HepG2 (cell line): ENCODE measurements at regions not wholly inside any gene's neighbourhood (a gene's known extent, or its start where the extent isn't known, plus 50 kb on each side); places are given as distances from the start of the nearest gene placed in this dataset.

Experiments used
- ATAC-seq: fragments of 200-7000 bp; cut with Tn5 transposase; 3 replicates; pipeline ENCODE4 v1.9.1; 2020; ENCODE audit warnings: mild to moderate bottlenecking, moderate library complexity
- BruUV-seq: library from RNA; stranded (reverse); fragments of 400-500 nt; replicated peaks from 2 replicates; lab custom pipeline; 2021; lab: Mats Ljungman, UMichigan
- CTCF ChIA-PET: fragments of 300-600 bp; formaldehyde crosslinking; extraction: SDS; loops from one replicate; lab custom pipeline; 2021; ENCODE audit warnings: low total read pairs, inconsistent platforms, low intra/inter-chr PET ratio; lab: Yijun Ruan, JAX
- POLR2A ChIA-PET: fragments of 350-600 bp; sonication (Branson Sonifier 250); formaldehyde crosslinking; loops from one replicate; lab custom pipeline; 2020; ENCODE audit warnings: antibody characterized with exemption, inconsistent platforms; lab: Yijun Ruan, JAX
- DNase-seq: peaks from one replicate; pipeline ENCODE4 v3.0.0-alpha.2; 2015; ENCODE audit warnings: low spot score
- FAIRE-seq: peaks from 3 replicates; lab custom pipeline; 2011; peaks lifted over from hg19 to GRCh38; lab: Jason Lieb, UNC
- H2AFZ ChIP-seq: one replicate; pipeline ENCODE4 v1.6.1; 2011; ENCODE audit warnings: low read length, inconsistent platforms
- H3K27ac ChIP-seq: fragments of 300-600 bp; 3 replicates; pipeline ENCODE4 v1.8.0; 2011; ENCODE audit warnings: mixed run types, mild to moderate bottlenecking, mixed read lengths, low read length, inconsistent platforms; ENCODE audit not compliant: insufficient read depth; ENCODE audit errors: extremely low read length
- H3K27me3 ChIP-seq, 2 experiments: fragments of 200-600 bp in 1 of 2; 2 replicates in 1 of 2; 3 replicates in 1 of 2; pipeline versions ENCODE4 v1.6.0 to v1.8.0; 2011; ENCODE audit warnings: low read length in 2 of 2, mild to moderate bottlenecking in 2 of 2, moderate library complexity in 2 of 2, inconsistent platforms in 1 of 2; ENCODE audit not compliant: insufficient read depth in 2 of 2, control insufficient read depth in 1 of 2
- H3K36me3 ChIP-seq, 2 experiments: fragments of 200-600 bp in 1 of 2; replicated peaks in 1 of 2; 2 replicates in 1 of 2; 3 replicates in 1 of 2; pipeline versions ENCODE4 v1.5.1 to v1.8.0; 2011; ENCODE audit warnings: low read length in 2 of 2, inconsistent platforms in 1 of 2; ENCODE audit not compliant: insufficient read depth in 2 of 2, control insufficient read depth in 1 of 2
- H3K4me1 ChIP-seq: 2 replicates; pipeline ENCODE4 v1.5.1; 2012; ENCODE audit warnings: low read length, inconsistent platforms; ENCODE audit not compliant: insufficient read depth
- H3K4me2 ChIP-seq: 2 replicates; pipeline ENCODE4 v1.6.0; 2011; ENCODE audit warnings: low read depth, low read length, inconsistent platforms
- H3K4me3 ChIP-seq, 3 experiments: fragments of 200-600 bp in 1 of 3; sonication (generic), shearing (Covaris generic) in 1 of 3; replicated peaks in 1 of 3; 2 replicates each; pipeline ENCODE4 v1.5.1; 2011 to 2016; ENCODE audit warnings: low read length in 3 of 3, inconsistent platforms in 2 of 3, low read depth in 2 of 3, mild to moderate bottlenecking in 2 of 3, control low read depth in 1 of 3, mixed read lengths in 1 of 3; ENCODE audit not compliant: insufficient read depth in 1 of 3
- H3K79me2 ChIP-seq: one replicate; pipeline ENCODE4 v1.6.1; 2011; ENCODE audit warnings: low read length, inconsistent platforms; ENCODE audit not compliant: insufficient read depth
- H3K9ac ChIP-seq: 2 replicates; pipeline ENCODE4 v1.6.0; 2011; ENCODE audit warnings: mild to moderate bottlenecking, low read depth, low read length, inconsistent platforms; ENCODE audit not compliant: insufficient read depth
- H3K9me3 ChIP-seq: 2 replicates; pipeline ENCODE4 v1.5.1; 2012; ENCODE audit warnings: mild to moderate bottlenecking, low read length
- H4K20me1 ChIP-seq: 2 replicates; pipeline ENCODE4 v1.6.0; 2011; ENCODE audit warnings: inconsistent platforms, mild to moderate bottlenecking, low read length, moderate library complexity; ENCODE audit not compliant: insufficient read depth
- AHDC1 ChIP-seq: sonication (generic); formaldehyde crosslinking; IDR thresholded peaks from 2 replicates; pipeline ENCODE4 v1.5.1; 2020; ENCODE audit warnings: mild to moderate bottlenecking, missing genetic modification reagents, borderline replicate concordance
- DNMT3B ChIP-seq: conservative IDR thresholded peaks from 2 replicates; pipeline ENCODE4 v1.6.1; 2016; ENCODE audit warnings: missing biosample characterization, control low read depth
- FOXA3 ChIP-seq: IDR thresholded peaks from 2 replicates; pipeline ENCODE4 v1.6.1; 2016; ENCODE audit warnings: missing genetic modification reagents, missing compliant biosample characterization
- KDM3A ChIP-seq: IDR thresholded peaks from 2 replicates; pipeline ENCODE4 v1.6.1; 2018; ENCODE audit warnings: low read depth, missing compliant biosample characterization
- NFIC ChIP-seq: IDR thresholded peaks from 2 replicates; pipeline ENCODE4 v1.6.1; 2012; ENCODE audit warnings: mild to moderate bottlenecking, low read length, inconsistent platforms
- ZNF253 ChIP-seq: sonication (generic); formaldehyde crosslinking; IDR thresholded peaks from 2 replicates; pipeline ENCODE4 v1.8.0; 2022; ENCODE audit warnings: mild to moderate bottlenecking, missing genetic modification reagents, borderline replicate concordance
- ZNF318 ChIP-seq: sonication (generic); formaldehyde crosslinking; IDR thresholded peaks from 2 replicates; pipeline ENCODE4 v1.4.0; 2020; ENCODE audit warnings: mild to moderate bottlenecking, missing genetic modification reagents
- WGBS: methylation state at CpG from one replicate; pipeline ENCODE4 v1.1.6; 2017; ENCODE audit warnings: low lambda C conversion rate; 5-methylcytosine and 5-hydroxymethylcytosine counted together
- in situ Hi-C: cut with HindIII; loops from 2 replicates; pipeline ENCODE4 v1.10.0; 2017; ENCODE audit warnings: low pct_unique_long_range_greater_than_20kb; ENCODE audit not compliant: extremely low pct_ligation_motif_present
- intact Hi-C: fragments of 100-400 bp; cut with micrococcal nuclease; formaldehyde crosslinking; loops from one replicate; pipeline ENCODE4 v1.10.0; 2022; ENCODE audit not compliant: unreplicated experiment
- TF ChIP-seq, protein P1 (sequence below): sonication (generic); formaldehyde crosslinking; conservative IDR thresholded peaks from 2 replicates; pipeline ENCODE4 v1.8.0; 2022; ENCODE audit warnings: missing genetic modification reagents

DNA sequence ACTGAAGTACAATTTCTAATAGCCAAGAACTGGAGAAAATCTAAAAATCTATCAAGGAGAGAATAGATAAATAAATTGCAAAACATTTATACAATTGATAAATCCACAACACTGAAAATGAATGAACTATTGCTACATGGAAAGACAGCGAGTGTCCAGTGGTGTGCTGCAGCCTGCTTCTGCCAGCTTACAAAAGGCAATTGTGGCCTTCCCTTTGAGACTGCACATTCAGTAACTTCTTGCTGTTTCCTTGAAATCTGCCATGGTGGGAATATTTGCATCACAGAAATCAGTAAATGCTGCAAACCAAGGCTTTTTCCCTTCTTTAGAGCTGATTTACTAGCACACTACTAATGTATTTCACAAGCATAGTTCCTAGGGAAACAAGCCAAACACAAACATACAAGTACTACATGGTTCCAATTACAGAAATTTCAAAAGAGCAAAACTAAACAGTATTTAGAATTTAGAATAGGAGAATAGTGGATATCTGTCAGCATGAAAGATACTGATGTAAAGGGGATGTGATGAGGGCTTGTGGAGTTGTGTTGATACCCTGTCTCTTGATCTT lies 76.9 kb upstream of the TRIM77 start:
- no peaks in the 10 kb centered on the region for H3K9me3 ChIP-seq
- POLR2A ChIA-PET = no interaction called here
- H3K27me3 ChIP-seq = no peaks in the 10 kb centered on the region
- H2AFZ ChIP-seq = no peak overlapping the region
- CTCF ChIA-PET = no interaction called here
- no TSS peak for BruUV-seq
- no peak overlapping the region for H3K27ac ChIP-seq
- no peak for DNase-seq
- no peak for ATAC-seq
- FAIRE-seq = no peak
- no peak overlapping the region for H3K4me2 ChIP-seq
- 48% methylated on average over 1 of the region's 1 CpG for WGBS
- H3K79me2 ChIP-seq = no peaks in the 10 kb centered on the region
- no peaks in the 10 kb centered on the region for H3K4me1 ChIP-seq
- in situ Hi-C loops (no loop called here), intact Hi-C loops (no loop called here)
- H3K36me3 ChIP-seq = no peaks in the 10 kb centered on the region
- H3K4me3 ChIP-seq = no peak overlapping the region
- no peak overlapping the region for H3K9ac ChIP-seq
- H4K20me1 ChIP-seq = no peaks in the 10 kb centered on the region
- TF ChIP-seq ZNF253 (CRISPR knock-in tag) (no peak), NFIC (no peak), AHDC1 (CRISPR knock-in tag) (no peak), ZNF318 (CRISPR knock-in tag) (no peak), DNMT3B (no peak), KDM3A (no peak), FOXA3 (CRISPR knock-in tag) (no peak)
- TF ChIP-seq, protein P1, sequence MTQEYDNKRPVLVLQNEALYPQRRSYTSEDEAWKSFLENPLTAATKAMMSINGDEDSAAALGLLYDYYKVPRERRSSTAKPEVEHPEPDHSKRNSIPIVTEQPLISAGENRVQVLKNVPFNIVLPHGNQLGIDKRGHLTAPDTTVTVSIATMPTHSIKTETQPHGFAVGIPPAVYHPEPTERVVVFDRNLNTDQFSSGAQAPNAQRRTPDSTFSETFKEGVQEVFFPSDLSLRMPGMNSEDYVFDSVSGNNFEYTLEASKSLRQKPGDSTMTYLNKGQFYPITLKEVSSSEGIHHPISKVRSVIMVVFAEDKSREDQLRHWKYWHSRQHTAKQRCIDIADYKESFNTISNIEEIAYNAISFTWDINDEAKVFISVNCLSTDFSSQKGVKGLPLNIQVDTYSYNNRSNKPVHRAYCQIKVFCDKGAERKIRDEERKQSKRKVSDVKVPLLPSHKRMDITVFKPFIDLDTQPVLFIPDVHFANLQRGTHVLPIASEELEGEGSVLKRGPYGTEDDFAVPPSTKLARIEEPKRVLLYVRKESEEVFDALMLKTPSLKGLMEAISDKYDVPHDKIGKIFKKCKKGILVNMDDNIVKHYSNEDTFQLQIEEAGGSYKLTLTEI (CRISPR knock-in tag) = no peak
